ENCODE measurements at regions not wholly inside any gene's neighbourhood (a gene's known extent, or its start where the extent isn't known, plus 50 kb on each side); places are given as distances from the start of the nearest gene placed in this dataset.
"Not testable (repeated sequence)": the region's sequence is repeated elsewhere in the genome, so short reads cannot be mapped to it uniquely, and the experiment has no call there.

DNA sequence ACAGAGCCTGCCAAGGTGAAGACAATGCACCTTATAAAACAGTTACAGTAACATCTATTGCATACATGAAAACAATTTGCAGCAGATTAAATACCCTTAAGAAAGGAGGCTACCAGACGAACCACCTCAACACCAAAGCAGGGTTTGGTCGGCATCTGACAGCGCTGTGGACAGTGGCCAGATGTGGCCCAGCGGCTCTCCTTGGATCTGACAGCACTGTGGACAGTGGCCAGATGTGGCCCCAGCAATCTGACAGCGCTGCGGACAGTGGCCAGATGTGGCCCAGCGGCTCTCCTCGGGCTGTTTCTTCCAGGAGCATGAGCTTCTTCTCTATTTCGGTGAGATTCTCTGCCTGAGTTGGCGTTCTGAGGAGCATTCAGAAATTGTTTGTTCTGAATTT is 211.6 kb downstream of the ANKRD30B start:
- Mint-ChIP-seq H3K27me3 (no peaks in the 10 kb centered on the region), H3K9me3 (no peaks in the 10 kb centered on the region), H3K36me3 (no peaks in the 10 kb centered on the region), H3K27ac (no peak overlapping the region), H3K4me1 (no peaks in the 10 kb centered on the region), H3K4me3 (no peak overlapping the region)
- POLR2A ChIA-PET = no interaction called here
- DNase-seq (no peak), ATAC-seq (ENCODE audit: low read depth) (no peak)

DNA sequence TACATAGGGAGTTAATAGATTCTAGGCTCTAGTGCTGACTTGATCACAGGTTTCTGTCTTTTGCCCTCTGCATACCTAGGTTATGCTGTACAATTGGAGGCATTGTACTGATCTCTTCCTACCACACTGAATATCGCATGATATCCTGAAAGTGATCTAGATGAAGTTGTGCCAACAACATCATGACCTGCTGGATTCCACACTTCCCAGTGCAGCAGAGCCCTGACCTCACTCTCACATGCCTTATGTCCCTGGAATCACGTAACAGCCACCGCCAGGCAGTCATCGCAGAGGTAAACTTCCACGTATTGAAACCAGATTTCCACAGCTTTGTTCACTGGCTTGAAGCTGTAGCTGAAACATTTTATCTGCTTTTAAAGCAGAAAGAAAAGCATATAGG is 214.0 kb downstream of the ANKRD30B start:
- no peak overlapping the region for H3K4me3 Mint-ChIP-seq
- H3K27ac Mint-ChIP-seq = no peak overlapping the region
- POLR2A ChIA-PET = no interaction called here
- ATAC-seq (ENCODE audit: low read depth) (no peak), DNase-seq (no peak)
- no peaks in the 10 kb centered on the region for H3K36me3 Mint-ChIP-seq
- H3K27me3 Mint-ChIP-seq = no peaks in the 10 kb centered on the region
- no peaks in the 10 kb centered on the region for H3K9me3 Mint-ChIP-seq
- H3K4me1 Mint-ChIP-seq = no peaks in the 10 kb centered on the region

DNA sequence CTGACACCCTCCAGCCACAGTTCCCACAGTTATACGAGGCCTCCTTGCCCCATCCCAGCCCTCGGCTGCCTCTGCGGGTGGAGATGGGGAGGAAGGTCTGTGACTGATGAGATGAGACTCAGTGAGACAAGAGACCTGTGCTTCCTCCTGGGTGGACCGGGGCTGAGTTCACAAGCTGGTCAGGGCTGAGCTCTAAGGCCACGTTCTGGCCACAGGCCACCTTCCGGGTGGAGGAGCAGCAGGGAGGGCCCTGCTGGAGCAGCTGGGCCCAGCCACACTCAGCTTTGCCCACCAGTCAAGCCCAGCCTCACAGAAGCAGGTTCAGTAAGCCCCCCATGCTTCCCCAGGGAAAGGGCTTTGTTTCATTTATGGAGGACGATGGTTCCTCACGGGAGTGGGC is 214.7 kb downstream of the ANKRD30B start:
- no peaks in the 10 kb centered on the region for H3K9me3 Mint-ChIP-seq
- ATAC-seq (ENCODE audit: low read depth) (no peak), DNase-seq (no peak)
- no peaks in the 10 kb centered on the region for H3K27me3 Mint-ChIP-seq
- no peaks in the 10 kb centered on the region for H3K36me3 Mint-ChIP-seq
- no peak overlapping the region for H3K4me3 Mint-ChIP-seq
- no peaks in the 10 kb centered on the region for H3K4me1 Mint-ChIP-seq
- H3K27ac Mint-ChIP-seq = no peak overlapping the region
- POLR2A ChIA-PET = no interaction called here

DNA sequence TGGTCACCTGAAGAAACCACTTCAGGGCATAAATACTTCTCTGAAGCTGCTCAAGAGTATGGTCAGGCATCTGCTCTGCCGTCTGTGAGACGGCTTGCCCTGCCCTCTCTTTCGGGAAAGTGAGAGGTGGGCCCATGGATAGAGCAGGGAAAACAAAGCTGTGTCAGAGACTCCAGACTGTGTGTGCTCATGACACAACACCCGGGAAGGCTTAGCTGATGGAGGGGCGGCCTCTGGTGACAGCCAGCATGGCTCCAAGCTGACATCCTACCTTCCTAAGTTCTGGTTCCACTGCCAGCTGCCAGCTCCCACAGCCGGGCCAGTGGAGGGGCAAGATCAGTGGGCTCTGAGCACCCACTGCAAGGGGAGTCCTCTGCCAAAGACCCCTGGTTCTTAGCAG is 215.3 kb downstream of the ANKRD30B start:
- ATAC-seq (ENCODE audit: low read depth) (no peak), DNase-seq (no peak)
- Mint-ChIP-seq H3K9me3 (no peaks in the 10 kb centered on the region), H3K27ac (no peak overlapping the region), H3K4me3 (no peak overlapping the region), H3K27me3 (no peaks in the 10 kb centered on the region), H3K36me3 (no peaks in the 10 kb centered on the region), H3K4me1 (no peaks in the 10 kb centered on the region)
- POLR2A ChIA-PET = no interaction called here

DNA sequence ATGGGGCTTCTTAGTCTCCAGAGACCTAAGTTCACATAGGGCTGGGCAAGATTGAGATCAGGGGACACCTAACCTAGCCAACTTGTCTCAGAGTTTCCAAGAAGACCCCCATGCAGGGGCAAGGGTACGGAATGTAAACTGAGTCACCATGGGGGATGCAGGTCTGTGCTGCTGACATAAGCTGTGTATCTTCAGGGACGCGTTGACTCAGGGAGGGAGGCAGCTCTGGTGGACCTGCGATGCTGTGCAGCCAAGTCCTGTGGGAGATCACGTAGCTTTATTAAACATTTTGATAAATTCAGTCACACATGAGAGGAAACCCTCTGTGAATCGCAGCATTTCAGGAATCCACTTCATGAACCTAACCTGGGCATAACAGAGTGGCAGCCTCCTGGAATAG is 216.0 kb downstream of the ANKRD30B start:
- H3K4me3 Mint-ChIP-seq = no peak overlapping the region
- ATAC-seq (ENCODE audit: low read depth) (no peak), DNase-seq (no peak)
- H3K27me3 Mint-ChIP-seq = no peaks in the 10 kb centered on the region
- no peaks in the 10 kb centered on the region for H3K4me1 Mint-ChIP-seq
- H3K36me3 Mint-ChIP-seq = no peaks in the 10 kb centered on the region
- no peak overlapping the region for H3K27ac Mint-ChIP-seq
- POLR2A ChIA-PET = no interaction called here
- no peaks in the 10 kb centered on the region for H3K9me3 Mint-ChIP-seq

DNA sequence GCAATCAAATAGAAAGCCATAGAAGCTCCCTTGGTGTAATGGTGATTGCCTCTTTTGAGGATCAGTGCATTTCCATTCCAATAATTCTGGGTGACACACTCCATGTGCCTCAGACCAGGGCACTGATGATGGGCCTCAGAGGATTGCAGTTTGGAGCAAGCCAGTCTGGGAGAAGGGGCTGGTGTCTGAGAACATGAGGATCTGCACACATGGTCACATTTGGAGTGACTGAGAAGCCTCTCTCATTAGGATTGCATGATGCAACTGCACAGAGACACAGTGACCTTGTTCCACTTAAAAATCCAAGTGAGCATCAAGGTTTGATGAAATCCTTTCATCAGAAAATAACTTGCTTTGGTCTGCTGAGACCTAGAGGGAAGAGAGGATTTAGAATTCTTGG is 216.4 kb downstream of the ANKRD30B start:
- DNase-seq (no peak), ATAC-seq (ENCODE audit: low read depth) (no peak)
- H3K4me1 Mint-ChIP-seq = no peaks in the 10 kb centered on the region
- H3K9me3 Mint-ChIP-seq = no peaks in the 10 kb centered on the region
- POLR2A ChIA-PET = no interaction called here
- no peak overlapping the region for H3K27ac Mint-ChIP-seq
- no peaks in the 10 kb centered on the region for H3K27me3 Mint-ChIP-seq
- no peak overlapping the region for H3K4me3 Mint-ChIP-seq
- H3K36me3 Mint-ChIP-seq = no peaks in the 10 kb centered on the region

DNA sequence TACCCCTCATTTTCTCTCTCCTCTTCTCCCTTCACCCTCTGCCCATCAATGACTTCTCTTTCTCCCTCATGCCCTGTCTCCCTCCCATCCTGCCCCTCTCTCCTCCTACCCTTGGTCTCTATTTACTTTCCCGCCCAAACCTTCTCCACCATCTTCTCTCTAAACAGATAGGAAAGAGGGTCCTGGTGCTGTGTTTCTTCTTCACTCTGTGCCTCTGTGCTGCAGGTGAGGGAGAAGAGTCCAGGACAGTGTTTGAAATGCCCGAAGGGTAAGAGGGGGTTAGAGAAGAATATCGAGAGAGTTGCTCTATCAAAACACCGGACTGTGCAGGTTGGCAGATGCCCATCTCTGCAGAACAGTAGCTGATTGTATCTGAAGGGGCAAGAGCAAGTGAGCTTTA is 217.0 kb downstream of the ANKRD30B start:
- H3K27me3 Mint-ChIP-seq; H3K4me1 Mint-ChIP-seq; H3K4me3 Mint-ChIP-seq; POLR2A ChIA-PET; ATAC-seq (ENCODE audit: low read depth); H3K9me3 Mint-ChIP-seq; H3K36me3 Mint-ChIP-seq; DNase-seq; H3K27ac Mint-ChIP-seq: not testable (repeated sequence)

DNA sequence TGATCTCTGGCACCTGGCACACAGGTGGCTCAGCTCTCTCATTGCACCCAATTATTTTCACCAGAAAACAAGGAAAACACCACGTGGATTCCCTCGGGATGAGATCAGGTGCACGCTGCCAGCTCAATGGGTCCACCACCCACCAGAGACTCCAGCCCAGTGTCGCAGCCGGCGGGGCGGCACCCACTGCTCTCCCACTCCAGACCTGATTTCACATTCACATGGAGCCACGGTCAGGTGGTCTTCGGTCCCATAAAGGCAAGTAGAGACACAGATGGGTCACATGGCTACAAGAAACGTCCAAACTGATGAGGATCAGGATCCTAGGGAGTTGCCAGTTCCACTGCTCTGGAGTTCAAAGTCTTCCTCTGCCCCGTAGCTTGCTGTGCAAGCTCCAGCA is 217.6 kb downstream of the ANKRD30B start:
- H3K4me3 Mint-ChIP-seq = no peak overlapping the region
- no peaks in the 10 kb centered on the region for H3K36me3 Mint-ChIP-seq
- no peaks in the 10 kb centered on the region for H3K9me3 Mint-ChIP-seq
- DNase-seq (no peak), ATAC-seq (ENCODE audit: low read depth) (no peak)
- H3K4me1 Mint-ChIP-seq = no peaks in the 10 kb centered on the region
- POLR2A ChIA-PET = no interaction called here
- no peak overlapping the region for H3K27ac Mint-ChIP-seq
- no peaks in the 10 kb centered on the region for H3K27me3 Mint-ChIP-seq

DNA sequence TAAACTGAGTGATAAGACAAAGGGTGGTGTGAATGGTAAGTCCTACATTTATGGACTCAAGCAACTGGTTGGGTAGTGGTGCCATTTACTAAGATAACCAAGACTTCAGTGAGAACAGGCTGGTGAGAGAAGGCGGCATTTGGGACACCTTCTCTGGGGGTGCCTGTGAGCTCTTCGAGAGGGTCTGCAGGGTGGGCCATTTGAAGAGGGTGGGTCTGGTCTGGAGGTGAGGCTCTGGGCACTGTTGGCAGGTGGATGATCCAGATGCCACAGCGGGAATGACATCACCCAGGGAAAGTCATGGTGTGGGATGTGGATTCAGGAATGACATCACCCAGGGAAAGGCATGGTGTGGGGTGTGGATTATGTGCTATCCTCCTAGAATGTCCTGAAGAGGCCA is 219.3 kb downstream of the ANKRD30B start:
- ATAC-seq (ENCODE audit: low read depth); DNase-seq; H3K9me3 Mint-ChIP-seq; H3K36me3 Mint-ChIP-seq; H3K4me3 Mint-ChIP-seq; H3K27ac Mint-ChIP-seq; H3K27me3 Mint-ChIP-seq; POLR2A ChIA-PET; H3K4me1 Mint-ChIP-seq: not testable (repeated sequence)

DNA sequence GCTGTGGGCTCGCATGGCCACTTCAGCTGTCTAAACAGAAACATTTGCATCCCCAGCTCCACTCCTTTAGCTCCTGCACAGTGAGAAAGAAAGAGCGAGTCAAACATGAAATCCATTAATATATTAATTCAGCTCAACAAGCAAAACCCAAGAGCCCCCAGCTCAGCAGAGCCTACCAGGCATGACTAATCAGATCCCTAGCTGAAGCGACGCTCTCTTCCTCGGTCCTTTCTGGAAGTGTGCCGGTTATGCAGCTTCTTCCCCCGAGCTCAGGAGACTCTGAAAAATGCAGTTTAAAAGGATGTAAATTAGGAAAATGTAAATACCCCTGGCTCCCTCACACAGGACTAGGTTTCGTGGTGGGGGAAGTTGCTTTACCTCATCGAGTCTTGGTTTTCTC is 221.5 kb downstream of the ANKRD30B start:
- no peak overlapping the region for H3K4me3 Mint-ChIP-seq
- no peaks in the 10 kb centered on the region for H3K36me3 Mint-ChIP-seq
- H3K9me3 Mint-ChIP-seq = no peaks in the 10 kb centered on the region
- H3K4me1 Mint-ChIP-seq = no peaks in the 10 kb centered on the region
- ATAC-seq (ENCODE audit: low read depth) = no peak
- H3K27ac Mint-ChIP-seq = no peak overlapping the region
- no peaks in the 10 kb centered on the region for H3K27me3 Mint-ChIP-seq
- POLR2A ChIA-PET = no interaction called here
- no peak for DNase-seq

DNA sequence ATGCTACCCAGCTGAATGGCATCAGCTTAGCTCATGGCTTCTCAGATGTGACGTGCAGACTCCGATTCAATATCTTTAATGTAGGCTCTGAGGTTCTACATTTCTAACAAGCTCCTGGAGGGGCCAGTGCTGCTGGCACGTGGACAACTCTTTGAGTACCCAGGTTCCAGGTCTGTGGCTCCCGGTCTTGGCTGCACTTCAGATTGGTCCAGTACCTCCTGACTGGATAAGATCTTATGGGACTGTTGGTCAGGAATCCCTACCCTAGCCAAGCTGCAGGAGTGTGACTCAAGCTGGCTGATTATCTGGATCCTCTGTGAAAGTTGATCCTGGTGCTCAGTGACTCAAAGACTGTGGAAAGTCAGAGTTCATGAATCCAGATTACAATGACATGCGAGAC is 222.1 kb downstream of the ANKRD30B start:
- Mint-ChIP-seq H3K27ac (no peak overlapping the region), H3K27me3 (no peaks in the 10 kb centered on the region), H3K4me3 (no peak overlapping the region), H3K9me3 (no peaks in the 10 kb centered on the region), H3K36me3 (no peaks in the 10 kb centered on the region), H3K4me1 (no peaks in the 10 kb centered on the region)
- POLR2A ChIA-PET = no interaction called here
- no peak for DNase-seq
- no peak for ATAC-seq (ENCODE audit: low read depth)

DNA sequence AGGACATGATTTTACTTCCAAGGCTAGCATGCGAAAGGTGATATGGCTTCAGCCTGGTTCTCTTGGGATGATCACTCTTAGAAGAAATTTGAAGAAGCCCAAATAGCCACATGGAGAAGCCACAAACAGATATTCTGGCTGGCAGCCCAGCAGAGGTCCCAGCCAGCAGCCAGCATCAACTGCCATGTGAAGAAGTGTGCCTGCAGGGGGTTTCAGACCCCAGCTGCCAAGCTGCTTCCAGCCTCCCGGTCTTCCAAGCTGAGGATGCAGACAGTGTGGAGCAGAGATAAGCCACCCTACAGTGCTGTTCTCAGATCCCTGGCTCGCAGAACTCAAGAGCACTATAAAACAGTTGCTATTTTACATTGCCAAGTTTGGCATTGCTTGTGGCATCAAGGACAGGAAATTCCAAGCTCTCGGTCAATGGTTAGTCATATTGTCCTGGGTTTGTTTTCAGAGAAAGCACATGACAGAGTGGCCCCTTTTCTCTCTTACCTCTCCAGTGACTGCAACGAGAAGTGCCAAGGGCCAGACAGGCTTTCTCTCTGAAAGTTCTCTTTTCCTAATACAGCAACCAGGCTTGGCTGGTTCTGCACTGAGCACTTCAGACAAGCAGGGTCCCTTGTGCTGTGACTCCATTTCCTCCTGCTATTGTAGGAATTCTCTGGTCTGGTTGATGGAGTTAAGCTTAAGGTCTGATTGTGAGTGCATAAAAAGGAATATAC is 223.7 kb downstream of the ANKRD30B start:
- no peaks in the 10 kb centered on the region for H3K36me3 Mint-ChIP-seq
- DNase-seq (no peak), ATAC-seq (ENCODE audit: low read depth) (no peak)
- no peak overlapping the region for H3K4me3 Mint-ChIP-seq
- H3K27ac Mint-ChIP-seq = no peak overlapping the region
- H3K4me1 Mint-ChIP-seq = no peaks in the 10 kb centered on the region
- H3K27me3 Mint-ChIP-seq = no peaks in the 10 kb centered on the region
- no peaks in the 10 kb centered on the region for H3K9me3 Mint-ChIP-seq
- POLR2A ChIA-PET = no interaction called here

DNA sequence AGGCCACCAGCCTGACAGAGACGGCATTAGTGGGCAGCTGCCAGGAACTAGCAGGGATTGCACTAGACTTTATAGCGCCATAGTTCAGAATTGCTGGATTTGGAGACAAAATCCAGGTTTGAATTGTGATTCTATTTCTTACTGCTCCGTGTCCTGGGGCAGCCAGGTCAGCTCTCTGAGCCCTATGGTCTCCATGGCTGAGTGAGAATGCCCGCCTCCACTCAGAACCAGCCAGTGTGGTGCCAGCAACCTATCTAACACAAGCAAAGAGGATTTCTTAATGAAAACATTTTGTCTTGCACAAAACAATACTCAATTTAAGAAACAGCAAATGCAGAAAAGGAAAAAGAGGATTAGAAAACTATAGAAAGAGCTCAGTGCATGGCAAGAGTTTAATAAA is 225.4 kb downstream of the ANKRD30B start:
- H3K9me3 Mint-ChIP-seq; POLR2A ChIA-PET; H3K36me3 Mint-ChIP-seq; DNase-seq; H3K27me3 Mint-ChIP-seq; ATAC-seq (ENCODE audit: low read depth); H3K4me1 Mint-ChIP-seq; H3K27ac Mint-ChIP-seq; H3K4me3 Mint-ChIP-seq: not testable (repeated sequence)

DNA sequence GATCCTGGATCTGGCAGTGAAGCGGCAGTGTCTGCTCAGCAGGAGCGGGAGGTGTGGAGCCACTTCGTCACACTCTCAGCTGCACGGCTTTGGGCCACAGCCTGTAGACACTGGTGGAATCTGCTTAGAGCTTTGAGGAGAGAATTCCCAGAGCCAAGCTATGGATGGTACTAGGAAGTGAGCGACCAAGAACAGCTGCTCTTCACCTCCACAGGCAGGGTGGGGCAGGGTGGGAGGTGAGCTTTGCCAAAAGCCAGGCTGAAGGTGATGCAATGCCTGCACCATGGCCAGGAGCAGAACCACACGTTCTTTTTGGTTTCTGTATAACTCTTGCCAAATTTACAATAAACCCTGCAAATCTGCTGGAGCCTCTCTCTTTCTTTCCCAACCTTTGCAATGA is 226.1 kb downstream of the ANKRD30B start:
- H3K27ac Mint-ChIP-seq = no peak overlapping the region
- no peak overlapping the region for H3K4me3 Mint-ChIP-seq
- POLR2A ChIA-PET = no interaction called here
- no peaks in the 10 kb centered on the region for H3K27me3 Mint-ChIP-seq
- no peaks in the 10 kb centered on the region for H3K9me3 Mint-ChIP-seq
- no peaks in the 10 kb centered on the region for H3K4me1 Mint-ChIP-seq
- ATAC-seq (ENCODE audit: low read depth) (no peak), DNase-seq (no peak)
- no peaks in the 10 kb centered on the region for H3K36me3 Mint-ChIP-seq

DNA sequence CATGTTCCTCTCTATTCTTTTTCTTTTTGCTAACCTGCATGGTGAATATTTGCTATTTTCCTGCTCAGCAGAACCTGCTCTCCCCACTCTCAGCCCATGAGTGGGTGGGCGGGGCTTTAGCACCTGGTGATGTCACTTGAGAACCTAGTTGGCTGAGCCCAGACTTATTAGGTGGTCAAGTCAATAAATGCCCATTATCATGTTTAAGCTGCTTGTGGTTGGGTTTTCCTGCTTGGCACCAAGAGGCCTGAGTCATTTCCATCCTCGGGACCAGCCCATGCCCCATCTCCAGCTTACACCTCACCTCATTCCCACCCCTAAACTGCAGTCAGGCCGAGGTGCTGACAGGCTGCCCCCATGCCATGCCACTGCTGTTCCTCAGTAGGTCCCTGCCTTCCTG is 226.6 kb downstream of the ANKRD30B start:
- Mint-ChIP-seq H3K9me3 (no peaks in the 10 kb centered on the region), H3K36me3 (no peaks in the 10 kb centered on the region), H3K27ac (no peak overlapping the region), H3K4me1 (no peaks in the 10 kb centered on the region), H3K4me3 (no peak overlapping the region), H3K27me3 (no peaks in the 10 kb centered on the region)
- DNase-seq (no peak), ATAC-seq (ENCODE audit: low read depth) (no peak)
- POLR2A ChIA-PET = no interaction called here
